Fibroblast of gingiva (primary cell): ENCODE measurements at regions not wholly inside any gene's neighbourhood (a gene's known extent, or its start where the extent isn't known, plus 50 kb on each side); places are given as distances from the start of the nearest gene placed in this dataset.

Experiments
- DNase-seq: peaks from one replicate; pipeline ENCODE4 v3.0.0-alpha.2; 2011; ENCODE audit warnings: low read depth

DNA sequence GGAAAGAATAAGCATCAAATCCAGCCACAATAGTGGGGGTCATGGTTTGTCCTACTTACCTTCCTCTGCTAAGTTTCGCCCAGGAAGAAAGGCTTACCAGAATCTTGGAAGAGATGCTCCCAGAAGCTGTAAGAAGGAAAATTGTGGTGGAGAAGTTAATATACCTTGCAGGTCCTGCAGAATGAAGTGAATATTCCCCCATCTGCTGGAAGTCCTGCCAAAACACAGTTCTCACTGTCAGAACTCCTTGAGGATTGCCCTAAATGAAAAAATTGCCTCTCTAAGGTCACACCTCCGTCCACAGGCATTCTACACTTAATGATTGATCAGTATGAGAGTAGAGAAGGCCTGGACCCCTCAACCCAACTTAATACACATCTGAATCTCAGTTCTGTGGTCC is 78.4 kb upstream of the RGS21 start:
- no peak for DNase-seq

DNA sequence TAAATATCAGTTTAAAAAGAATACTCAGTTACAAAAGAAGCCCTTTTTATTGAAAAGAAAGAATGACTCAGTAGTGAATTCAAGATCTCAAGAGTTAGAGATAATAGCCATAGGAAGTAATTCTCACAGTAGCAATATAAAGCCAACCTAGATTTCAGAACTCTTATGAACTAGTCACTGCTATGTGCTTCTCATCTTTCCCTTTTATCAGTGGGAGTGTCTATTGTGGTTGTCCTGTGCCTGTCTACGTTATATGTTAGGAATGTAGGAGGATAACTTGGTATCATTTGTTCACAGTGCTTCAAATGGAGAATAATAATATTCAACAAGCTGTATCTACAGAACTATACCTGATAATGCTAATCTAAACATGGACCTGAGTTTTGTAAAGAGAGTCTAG is 73.1 kb upstream of the RGS21 start:
- no peak for DNase-seq

DNA sequence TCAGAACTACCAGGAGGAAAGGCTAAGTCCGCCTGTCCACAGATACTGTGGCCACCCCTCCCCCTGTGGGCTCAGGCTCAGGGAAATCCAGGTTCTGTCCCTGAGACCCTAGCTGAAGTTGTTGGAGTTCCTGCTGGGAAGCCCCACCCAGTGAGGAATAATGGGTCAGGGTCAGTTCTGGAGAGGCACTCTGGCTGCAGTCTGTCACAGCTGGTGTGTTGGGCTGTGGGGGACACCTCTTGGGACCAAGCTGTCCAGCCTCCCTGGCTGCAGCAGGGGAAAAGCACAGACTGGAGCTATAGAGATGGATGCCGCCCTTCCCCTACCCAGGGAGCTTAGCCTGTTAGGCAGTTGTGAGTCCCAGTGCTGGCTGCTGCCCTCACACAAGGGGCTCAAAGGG is 65.1 kb upstream of the RGS21 start:
- no peak for DNase-seq

DNA sequence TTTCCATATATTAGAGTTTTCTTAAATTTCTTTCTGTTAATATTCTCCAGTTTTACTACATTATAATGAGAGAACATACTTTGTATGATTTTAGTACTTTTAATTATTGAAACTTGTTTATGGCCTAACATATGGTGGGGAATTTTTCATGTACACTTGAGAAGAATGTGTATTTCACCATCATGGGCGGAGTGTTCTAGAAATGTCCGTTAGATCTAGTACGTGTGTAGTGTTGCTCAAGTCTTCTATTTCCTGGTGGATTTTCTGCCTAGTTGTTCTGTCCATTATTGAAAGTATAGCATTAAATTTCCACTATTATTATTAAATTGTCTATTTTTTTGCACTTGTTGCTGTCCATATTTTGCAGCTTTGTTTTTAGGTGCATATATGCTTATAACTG is 64.0 kb upstream of the RGS21 start:
- DNase-seq, result no peak

DNA sequence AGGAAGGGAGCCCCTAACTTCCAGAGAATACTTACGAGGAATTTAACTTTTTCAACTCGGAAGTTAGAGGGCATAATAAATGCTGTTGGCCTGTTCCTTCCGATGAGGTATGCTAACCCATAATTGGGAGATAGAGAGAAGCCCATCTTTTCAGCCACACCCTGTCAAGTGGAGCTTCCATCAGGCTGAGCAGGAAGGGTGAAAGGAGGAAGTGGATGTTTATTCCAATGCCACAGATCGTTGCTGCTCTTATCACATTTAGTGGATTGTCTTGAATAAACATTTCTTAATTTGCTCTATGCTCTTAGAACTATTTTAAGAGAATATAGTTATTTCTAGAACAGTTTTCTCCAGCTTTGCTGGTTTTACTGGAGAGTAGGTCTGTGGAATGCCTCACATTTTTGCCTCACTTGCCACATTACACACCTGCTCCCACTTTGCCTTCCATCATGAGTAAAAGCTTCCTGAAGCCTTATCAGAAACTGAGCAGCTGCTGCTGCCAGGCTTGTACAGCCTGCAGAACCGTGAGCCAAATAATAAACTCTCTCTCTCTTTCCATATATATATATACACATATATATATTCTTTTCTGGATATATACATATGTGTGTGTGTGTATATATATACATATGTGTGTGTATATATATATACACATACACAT is 60.0 kb upstream of the RGS21 start:
- no peak for DNase-seq

DNA sequence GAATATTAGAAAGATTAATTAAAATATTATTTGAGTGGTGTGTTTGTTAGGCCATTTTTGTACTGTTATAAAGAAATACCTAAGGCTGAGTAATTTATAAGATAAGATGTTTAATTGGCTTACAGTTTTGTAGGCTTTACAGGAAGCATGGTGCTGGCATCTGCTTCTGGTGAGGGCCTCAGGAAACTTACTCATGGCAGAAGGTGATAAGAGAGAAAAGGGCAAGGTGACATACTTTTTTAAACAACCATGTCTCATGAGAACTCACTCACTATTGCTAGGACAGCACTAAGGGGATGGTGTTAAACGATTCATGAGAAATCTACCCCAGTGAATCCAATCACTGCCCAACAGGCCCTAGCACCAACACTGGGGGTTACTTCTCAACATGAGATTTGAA is 56.7 kb upstream of the RGS21 start:
- DNase-seq, result no peak

DNA sequence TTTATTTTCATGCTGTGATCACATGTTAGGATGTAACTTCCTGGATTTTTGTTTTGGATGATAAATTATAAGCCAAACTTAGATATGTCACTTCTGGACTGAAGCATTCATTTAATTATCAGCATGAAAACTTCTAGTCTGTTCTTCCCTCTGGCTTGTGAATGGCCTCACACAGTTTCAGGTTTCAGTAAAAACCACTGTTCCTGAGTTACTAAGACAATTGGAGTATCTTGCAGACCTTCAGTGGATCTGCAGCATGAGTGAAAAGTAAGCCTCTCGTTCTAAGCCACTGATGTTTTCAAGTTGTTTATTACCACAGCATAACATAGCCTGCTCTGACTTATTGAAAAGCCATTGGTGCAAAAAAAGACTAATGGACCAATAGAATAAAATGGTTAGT is 55.3 kb upstream of the RGS21 start:
- DNase-seq, result no peak

DNA sequence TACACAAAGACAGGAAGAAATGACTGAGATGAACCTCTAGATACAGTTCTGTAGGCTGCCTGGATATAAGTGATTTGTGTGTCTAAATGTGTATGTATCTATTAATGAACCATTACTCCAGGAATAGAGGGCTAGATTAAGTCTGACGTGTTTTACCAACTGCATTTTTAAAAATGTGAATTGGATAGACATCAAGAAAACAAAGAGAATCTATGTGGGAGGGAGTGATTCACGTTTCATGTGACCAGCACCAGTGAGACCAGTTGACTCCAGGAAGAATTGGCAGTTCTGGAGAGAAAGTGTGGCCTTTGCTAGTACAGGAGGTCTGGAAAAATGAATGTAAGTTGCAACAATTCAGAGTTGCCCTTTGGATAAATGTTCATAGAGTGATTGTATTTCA is 53.4 kb upstream of the RGS21 start:
- DNase-seq, result peak; percentile 50

DNA sequence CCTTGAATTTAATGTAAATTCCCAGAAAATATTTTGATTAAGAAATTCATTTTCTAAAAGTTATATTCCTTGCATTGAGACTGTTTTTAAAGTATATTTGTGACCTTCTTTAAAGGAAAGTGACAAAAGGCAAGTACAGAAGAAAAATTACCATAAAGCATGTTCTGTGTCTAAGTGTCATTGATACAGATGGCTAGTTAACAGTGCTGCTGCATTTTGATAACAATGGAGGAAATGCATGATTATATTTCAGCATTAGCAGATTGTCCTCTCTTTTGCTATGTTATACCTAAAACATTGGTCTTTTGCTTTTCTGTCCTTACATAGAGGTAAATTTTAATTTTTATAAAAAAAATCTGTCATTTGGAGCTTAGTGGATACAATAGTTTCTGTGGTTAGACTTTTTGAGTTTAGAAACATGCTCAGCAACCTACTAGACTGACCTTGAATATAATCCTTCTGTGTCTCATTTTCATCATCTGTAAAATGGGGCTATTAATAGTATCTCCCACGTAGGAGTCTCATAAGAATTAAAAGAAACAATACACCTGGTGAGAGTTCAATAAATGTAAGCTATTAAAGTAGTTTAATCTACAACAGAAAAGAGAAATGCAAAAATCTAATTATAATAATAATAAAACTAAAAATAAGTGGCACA is 51.1 kb upstream of the RGS21 start:
- DNase-seq, result no peak

DNA sequence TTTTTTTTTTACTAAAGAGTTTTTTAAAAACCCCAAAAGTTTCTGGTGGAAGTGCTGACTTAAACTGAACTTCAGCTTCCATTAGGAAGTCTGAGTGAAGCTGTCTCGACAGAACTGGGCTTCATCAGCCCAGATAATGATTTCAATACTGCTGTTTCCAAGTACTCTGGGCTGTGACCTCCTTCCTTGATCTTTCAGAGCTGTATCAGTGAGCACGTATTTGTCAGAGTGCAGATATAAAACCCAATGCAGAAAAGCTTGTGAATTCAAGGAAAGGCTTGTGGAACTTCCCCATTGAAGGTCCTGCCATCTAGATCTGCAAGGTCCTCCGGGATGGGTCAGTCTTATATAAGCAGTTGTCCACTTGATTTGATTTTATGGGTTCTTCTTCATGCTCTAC is 50.1 kb upstream of the RGS21 start:
- no peak for DNase-seq
